ENCODE measurements at regions not wholly inside any gene's neighbourhood (a gene's known extent, or its start where the extent isn't known, plus 50 kb on each side); places are given as distances from the start of the nearest gene placed in this dataset.

GRCh38 chr5:125725691-125726090 lies 697.5 kb upstream of the GRAMD2B start:
- DNase-seq (ENCODE audit: low read depth in 3 of 3) = no peak

DNA sequence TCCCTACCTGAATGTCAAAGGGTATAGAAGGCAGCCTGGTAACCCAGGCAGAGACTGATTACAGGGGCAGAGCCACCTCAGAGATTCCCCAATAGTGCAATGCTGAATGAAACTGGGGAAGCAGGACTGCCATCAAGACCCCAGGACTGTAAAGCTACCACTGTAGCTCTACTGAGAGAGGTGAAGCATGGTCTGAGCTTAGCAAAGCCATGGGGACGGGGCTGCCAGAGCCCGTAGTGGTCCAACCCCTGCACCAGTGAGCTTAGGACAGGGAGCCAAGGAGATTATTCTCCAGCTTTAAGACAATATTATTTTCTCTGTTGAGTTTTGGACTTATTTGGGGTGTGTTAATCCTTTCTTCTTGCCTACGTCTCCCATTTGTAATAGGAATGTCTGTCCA lies 679.3 kb upstream of the GRAMD2B start:
- DNase-seq (ENCODE audit: low read depth in 3 of 3) = no peak

- DNase-seq (ENCODE audit: low read depth in 3 of 3) = no peak
Observed at GRCh38 chr5:125746917-125747316, 676.3 kb upstream of the GRAMD2B start.

GRCh38 chr5:125750147-125750860 lies 672.9 kb upstream of the GRAMD2B start:
- no peak for DNase-seq (ENCODE audit: low read depth in 3 of 3)

DNA sequence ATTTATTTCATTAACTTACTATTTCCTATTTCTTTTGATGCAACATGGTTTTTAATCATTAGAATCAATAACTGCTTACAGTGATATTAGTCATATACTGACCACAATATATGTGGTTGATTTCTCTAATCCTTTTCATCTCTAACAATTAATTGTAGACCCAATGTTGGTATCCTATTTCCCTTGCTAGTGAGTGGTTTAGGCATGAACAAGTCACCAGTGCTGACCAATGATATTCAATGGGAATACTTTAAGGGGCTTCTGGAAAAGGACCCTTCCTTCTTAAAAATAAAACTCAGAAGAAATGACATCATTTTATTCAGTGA lies 672.4 kb upstream of the GRAMD2B start:
- no peak for DNase-seq (ENCODE audit: low read depth in 3 of 3)

DNA sequence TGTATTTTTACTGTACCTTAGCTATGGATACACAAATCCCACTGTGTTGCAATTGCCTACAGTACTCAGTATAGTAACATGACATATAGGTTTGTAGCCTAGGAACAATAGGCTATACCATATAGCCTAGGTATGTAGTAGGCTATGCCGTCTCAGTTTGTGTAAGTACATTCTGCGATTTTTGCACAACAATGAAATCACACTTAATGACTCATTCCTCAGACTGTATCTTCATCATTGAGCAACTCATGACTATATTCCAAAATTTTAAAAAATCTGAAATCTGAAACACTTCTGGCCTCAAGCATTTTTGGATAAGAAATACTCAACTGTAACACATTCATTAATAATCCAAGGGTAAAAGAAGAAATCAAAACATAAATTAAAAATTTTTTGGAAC lies 666.8 kb upstream of the GRAMD2B start:
- no peak for DNase-seq (ENCODE audit: low read depth in 3 of 3)

DNA sequence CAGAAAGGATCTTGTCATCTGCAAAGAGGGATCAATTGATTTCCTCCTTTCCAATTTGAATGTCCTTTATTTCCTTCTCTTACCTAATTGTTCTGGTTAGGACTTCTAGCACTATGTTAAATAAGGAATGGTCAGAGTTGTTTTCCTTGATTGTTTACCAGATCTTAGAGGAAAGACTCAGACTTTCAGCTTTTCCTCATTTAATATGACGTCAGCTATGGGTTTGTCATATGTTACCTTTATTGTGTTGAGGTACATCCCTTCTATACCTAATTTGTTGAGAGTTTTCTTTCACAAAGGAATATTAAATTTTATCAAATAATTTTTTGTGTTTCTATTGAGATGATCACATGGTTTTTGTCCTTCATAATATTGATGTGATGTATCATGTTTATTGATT lies 656.5 kb upstream of the GRAMD2B start:
- DNase-seq (ENCODE audit: low read depth in 3 of 3) = no peak

GRCh38 chr5:125775896-125776295 lies 647.3 kb upstream of the GRAMD2B start:
- no peak for DNase-seq (ENCODE audit: low read depth in 3 of 3)

- DNase-seq (ENCODE audit: low read depth in 3 of 3) = no peak
Observed at GRCh38 chr5:125776656-125777139, 646.5 kb upstream of the GRAMD2B start.

- no peak for DNase-seq (ENCODE audit: low read depth in 3 of 3)
Observed at GRCh38 chr5:125778791-125779190, 644.4 kb upstream of the GRAMD2B start.

DNA sequence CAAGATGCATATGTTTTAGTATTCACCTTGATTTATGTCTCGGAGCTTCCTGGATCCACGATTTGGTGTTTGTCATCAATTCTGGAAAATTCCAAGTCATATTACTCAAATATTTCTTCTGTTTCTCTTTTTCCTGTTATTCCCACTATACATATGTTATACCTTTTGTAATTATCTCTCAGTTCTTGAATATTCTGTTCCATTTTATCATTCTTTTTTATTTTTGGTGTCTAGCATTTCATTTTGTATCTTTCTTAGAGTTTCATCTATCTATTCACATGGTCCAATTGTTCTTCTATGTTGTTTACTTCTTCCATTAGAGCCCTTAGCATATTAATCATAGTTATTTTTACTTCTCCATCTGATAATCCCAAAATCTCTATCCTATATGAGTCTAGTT lies 637.8 kb upstream of the GRAMD2B start:
- no peak for DNase-seq (ENCODE audit: low read depth in 3 of 3)

GRCh38 chr5:125786021-125786420 lies 637.2 kb upstream of the GRAMD2B start:
- no peak for DNase-seq (ENCODE audit: low read depth in 3 of 3)

- DNase-seq (ENCODE audit: low read depth in 3 of 3) = no peak
Observed at GRCh38 chr5:125793470-125793869, 629.7 kb upstream of the GRAMD2B start.

DNA sequence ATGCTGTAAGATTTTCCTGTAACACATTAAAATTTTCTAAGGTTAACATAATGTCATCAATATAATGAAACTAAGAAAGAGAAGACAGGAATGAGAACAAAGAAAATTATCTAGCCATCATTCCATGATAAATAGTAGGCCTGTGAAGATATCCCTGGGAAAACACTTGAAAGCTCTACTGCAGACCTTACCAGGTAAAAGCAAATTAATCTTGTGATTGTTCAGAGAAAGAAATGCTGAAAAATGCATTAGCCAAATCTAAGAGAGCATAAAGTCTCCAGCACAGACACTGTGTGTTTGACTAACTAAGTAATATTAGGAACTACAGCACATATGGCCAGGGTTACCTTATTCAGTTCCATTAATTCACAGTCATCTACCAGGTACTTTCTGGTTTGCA lies 628.3 kb upstream of the GRAMD2B start:
- DNase-seq (ENCODE audit: low read depth in 3 of 3) = no peak

DNA sequence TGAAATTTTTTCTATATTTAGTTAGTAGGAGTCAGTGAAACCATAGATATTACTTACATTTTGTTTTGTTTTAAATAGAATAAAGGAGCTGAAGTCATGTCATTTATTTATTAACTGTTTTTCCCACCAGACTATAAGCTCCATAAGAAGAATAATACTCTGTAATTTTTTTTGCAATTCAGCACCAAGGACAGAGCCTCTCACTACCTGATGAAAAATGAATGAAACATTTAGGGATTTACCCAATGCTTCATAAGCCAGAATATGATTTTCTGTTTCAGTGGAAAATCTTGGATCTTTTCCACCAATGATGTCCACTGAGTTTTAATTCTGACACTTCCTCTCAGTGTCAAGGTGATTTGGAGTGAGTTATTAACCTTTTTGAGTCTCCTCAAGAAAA lies 624.9 kb upstream of the GRAMD2B start:
- DNase-seq (ENCODE audit: low read depth in 3 of 3) = no peak

DNA sequence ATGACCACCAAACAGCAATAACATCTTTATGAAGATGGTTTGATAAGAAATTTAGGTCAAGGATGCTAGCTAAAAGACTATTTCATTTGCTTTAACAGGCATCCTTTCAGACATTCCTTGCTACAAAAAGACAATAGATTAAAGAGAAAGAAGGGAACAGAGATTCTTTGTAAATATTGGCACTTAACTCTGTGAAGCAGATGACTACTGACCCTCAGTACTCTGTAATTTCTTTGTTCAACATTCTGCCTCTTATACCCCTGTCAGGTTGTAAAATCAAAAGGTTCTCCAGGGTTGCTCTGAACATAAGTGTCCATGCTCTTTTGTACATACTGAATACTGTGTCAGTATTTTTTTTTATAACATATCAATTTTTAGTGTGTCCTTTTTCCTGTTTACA lies 610.6 kb upstream of the GRAMD2B start:
- DNase-seq (ENCODE audit: low read depth in 3 of 3) = no peak

- DNase-seq (ENCODE audit: low read depth in 3 of 3) = no peak
Observed at GRCh38 chr5:125813221-125813974, 609.8 kb upstream of the GRAMD2B start.

GRCh38 chr5:125814119-125814518 lies 609.1 kb upstream of the GRAMD2B start:
- no peak for DNase-seq (ENCODE audit: low read depth in 3 of 3)

DNA sequence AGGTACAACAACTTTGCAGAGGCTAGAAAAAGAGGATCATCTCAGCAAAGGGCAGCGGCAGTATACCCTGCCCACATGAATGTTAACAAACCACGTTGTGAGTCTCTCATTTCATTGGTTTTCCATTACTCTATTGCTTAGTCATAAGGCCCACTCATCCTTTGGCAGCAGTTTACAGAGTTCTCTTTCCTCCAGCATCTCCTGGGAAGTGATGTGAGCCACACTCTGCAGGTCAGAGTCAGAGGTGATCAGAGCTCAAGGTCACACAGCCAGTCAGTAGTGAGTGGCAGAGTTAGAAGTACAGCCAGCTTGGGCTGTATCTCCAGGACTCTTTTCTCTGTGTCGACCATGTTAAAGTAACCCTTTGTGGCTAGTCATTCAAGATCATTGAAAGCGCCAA lies 599.6 kb upstream of the GRAMD2B start:
- DNase-seq (ENCODE audit: low read depth in 3 of 3) = no peak

DNA sequence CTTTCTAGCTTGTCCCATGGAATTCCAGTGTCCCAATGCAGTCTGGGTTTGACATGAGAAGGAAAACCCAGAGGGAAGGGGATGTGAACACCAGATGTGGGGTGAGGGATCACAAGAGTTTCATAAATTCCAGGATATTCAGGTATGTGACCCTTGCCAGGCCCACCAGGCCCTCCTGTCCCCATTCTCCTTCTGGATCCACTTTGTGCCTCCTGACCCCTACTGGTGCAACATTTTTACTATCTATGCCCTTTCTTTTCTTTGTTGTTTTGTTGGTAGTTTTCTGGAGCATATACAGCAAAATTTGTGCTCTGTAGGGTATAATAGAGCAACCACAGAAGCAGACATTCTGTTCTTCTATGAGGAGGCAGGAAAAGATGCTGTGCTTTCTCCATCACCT lies 597.0 kb upstream of the GRAMD2B start:
- no peak for DNase-seq (ENCODE audit: low read depth in 3 of 3)

GRCh38 chr5:125829349-125829748 lies 593.9 kb upstream of the GRAMD2B start:
- no peak for DNase-seq (ENCODE audit: low read depth in 3 of 3)

DNA sequence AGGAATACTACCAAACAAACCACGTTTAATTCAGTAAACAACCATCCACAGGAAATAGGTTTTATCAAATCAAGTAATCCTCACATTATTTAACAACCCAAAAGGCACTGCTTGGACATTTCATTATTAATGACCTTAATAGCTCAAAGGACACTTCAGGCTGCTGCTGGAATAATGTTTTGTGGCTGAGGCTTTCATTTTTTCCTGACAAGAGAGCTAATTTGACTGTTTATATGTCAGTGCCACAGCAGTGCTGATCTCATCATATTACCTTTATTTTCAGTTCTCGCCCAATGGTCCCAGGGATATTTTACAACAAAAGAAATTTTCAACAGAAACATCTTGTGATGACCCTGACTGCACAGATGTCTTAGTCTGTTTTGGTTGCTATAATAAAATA lies 589.8 kb upstream of the GRAMD2B start:
- DNase-seq (ENCODE audit: low read depth in 3 of 3) = no peak

- no peak for DNase-seq (ENCODE audit: low read depth in 3 of 3)
Observed at GRCh38 chr5:125834438-125835115, 588.6 kb upstream of the GRAMD2B start.

All from stimulated activated CD4-positive, alpha-beta T cell treated with anti-CD3 and anti-CD28 coated beads, TNF-alpha, amount 100 ng/mL, for 48 hours (primary cell).